Spleen (tissue), 11 donors: ENCODE measurements at regions not wholly inside any gene's neighbourhood (a gene's known extent, or its start where the extent isn't known, plus 50 kb on each side); places are given as distances from the start of the nearest gene placed in this dataset.
"Not testable (repeated sequence)": the region's sequence is repeated elsewhere in the genome, so short reads cannot be mapped to it uniquely, and the experiment has no call there.

Source experiments
- DNase-seq: peaks from one replicate; pipeline ENCODE4 v3.0.0-alpha.2; 2020
- H3K27ac ChIP-seq, 8 donors: fragments of 200-600 bp; sonication (generic) in 7 of 8; 1 replicate in 4 of 8; 2 replicates in 4 of 8; pipeline versions ENCODE4 v1.5.0 to v1.8.0; 2016 to 2021; ENCODE audit warnings: inconsistent platforms in 4 of 8, mild to moderate bottlenecking in 4 of 8, moderate library complexity in 1 of 8
- H3K27me3 ChIP-seq, 7 donors: fragments of 200-600 bp; sonication (generic) in 6 of 7; replicated peaks in 1 of 7; 1 replicate in 4 of 7; 2 replicates in 3 of 7; pipeline versions ENCODE4 v1.5.0 to v1.8.0; 2016 to 2021; ENCODE audit warnings: inconsistent platforms in 3 of 7, mild to moderate bottlenecking in 1 of 7
- H3K36me3 ChIP-seq, 6 donors: fragments of 200-600 bp; sonication (generic) in 5 of 6; 1 replicate in 4 of 6; 2 replicates in 2 of 6; pipeline versions ENCODE4 v1.5.0 to v1.8.0; 2016 to 2021; ENCODE audit warnings: inconsistent platforms in 2 of 6
- H3K4me1 ChIP-seq, 6 donors: fragments of 200-600 bp; sonication (generic) in 5 of 6; 1 replicate in 3 of 6; 2 replicates in 3 of 6; pipeline versions ENCODE4 v1.5.0 to v1.8.0; 2016 to 2021; ENCODE audit warnings: inconsistent platforms in 3 of 6
- H3K4me3 ChIP-seq, 8 donors: fragments of 200-600 bp; sonication (generic) in 7 of 8; 1 replicate in 4 of 8; 2 replicates in 4 of 8; pipeline versions ENCODE4 v1.5.0 to v1.8.0; 2016 to 2021; ENCODE audit warnings: inconsistent platforms in 4 of 8, mild to moderate bottlenecking in 4 of 8, moderate library complexity in 2 of 8
- H3K9me3 ChIP-seq, 8 donors: fragments of 200-600 bp; sonication (generic) in 7 of 8; 1 replicate in 4 of 8; 2 replicates in 4 of 8; pipeline versions ENCODE4 v1.5.0 to v1.8.0; 2016 to 2021; ENCODE audit warnings: inconsistent platforms in 4 of 8
- CTCF ChIP-seq, 11 experiments: fragments of 200-600 bp in 7 of 11; fragments of 450-650 bp in 4 of 11; sonication (generic) in 4 of 11; IDR thresholded peaks in 8 of 11; conservative IDR thresholded peaks in 3 of 11; 1 replicate in 7 of 11; 2 replicates in 4 of 11; pipeline versions ENCODE4 v1.4.0 to v1.8.0; 2016 to 2021; ENCODE audit warnings: antibody characterized with exemption in 11 of 11, inconsistent platforms in 4 of 11, mild to moderate bottlenecking in 1 of 11
- POLR2A ChIP-seq, 3 donors: fragments of 450-650 bp; IDR thresholded peaks; one replicate each; pipeline ENCODE4 v1.5.1; 2017; ENCODE audit warnings: antibody characterized with exemption in 3 of 3, mild to moderate bottlenecking in 1 of 3
- POLR2AphosphoS5 ChIP-seq, 3 donors: sonication (generic); formaldehyde crosslinking; IDR thresholded peaks; one replicate each; pipeline ENCODE4 v1.5.1; 2017; ENCODE audit warnings: antibody characterized with exemption in 3 of 3
- WGBS, 5 donors: extraction: QIAGEN DNeasy Blood & Tissue Kit in 3 of 5; methylation state at CpG; one replicate each; pipeline versions ENCODE4 v1.1.5 to v1.1.7; 2013 to 2018; 5-methylcytosine and 5-hydroxymethylcytosine counted together
- intact Hi-C: fragments of 100-400 bp; cut with DNase I; formaldehyde crosslinking; loops from one replicate; pipeline ENCODE4 v1.15.0; 2023; ENCODE audit warnings: low total_unique reads
- donor health status: healthy with polysubstance abuse.
- donor health status: DM: no; HTN: no; CAD: no; lungs with moderate emphysema.
- donor health status: DM: no; HTN: no; CAD: no.
- donor health status: Bipolar disorder and iron deficiency.
- donor health status: healthy.
- donor health status: DM: no; HTN: no; CAD: no.
- donor health status: DM: yes; HTN: yes; CAD: no.

GRCh38 chr18:25533218-25533617, 181.3 kb upstream of the ZNF521 start:
- TF ChIP-seq POLR2AphosphoS5 (IDR thresholded peaks at IDR 0.05) (no peak), POLR2A (IDR thresholded peaks at IDR 0.05) (no peak), CTCF (IDR thresholded peaks at IDR 0.05 in 8 of 11, conservative IDR thresholded peaks at IDR 0.05 in 3 of 11) (no peak)
- intact Hi-C loops = no loop called here
- Histone ChIP-seq H3K9me3 (peaks cover 0 to 15% (median 8%) of the 10 kb centered on the region in 8 donors), H3K4me1 (no peaks in the 10 kb centered on the region), H3K27ac (no peak overlapping the region), H3K36me3 (no peaks in the 10 kb centered on the region), H3K27me3 (no peaks in the 10 kb centered on the region), H3K4me3 (no peak overlapping the region)
- WGBS, 5 donors = 66 to 74% (median 71%) methylated on average over 4 of the region's 4 CpGs
- DNase-seq = no peak

- Histone ChIP-seq H3K27me3 (no peaks in the 10 kb centered on the region), H3K4me1 (no peaks in the 10 kb centered on the region), H3K36me3 (no peaks in the 10 kb centered on the region), H3K9me3 (peaks cover 0 to 15% (median 8%) of the 10 kb centered on the region in 8 donors), H3K4me3 (no peak overlapping the region), H3K27ac (no peak overlapping the region)
- intact Hi-C loops = no loop called here
- DNase-seq = no peak
- 80 to 94% (median 84%) methylated on average over 3 of the region's 3 CpGs for WGBS, 5 donors
- TF ChIP-seq POLR2A (IDR thresholded peaks at IDR 0.05) (no peak), CTCF (IDR thresholded peaks at IDR 0.05 in 8 of 11, conservative IDR thresholded peaks at IDR 0.05 in 3 of 11) (no peak), POLR2AphosphoS5 (IDR thresholded peaks at IDR 0.05) (no peak)
These were observed 179.2 kb upstream of the ZNF521 start for GRCh38 chr18:25531207-25531606.

GRCh38 chr18:25525789-25526188, 173.8 kb upstream of the ZNF521 start:
- H3K27ac ChIP-seq, H3K36me3 ChIP-seq, H3K27me3 ChIP-seq, H3K4me3 ChIP-seq, H3K4me1 ChIP-seq, H3K9me3 ChIP-seq, DNase-seq, intact Hi-C loops: not testable (repeated sequence)
- WGBS, 5 donors = 22 to 43% (median 26%) methylated on average over 1 of the region's 1 CpG

GRCh38 chr18:25518716-25519053, 166.7 kb upstream of the ZNF521 start:
- no peaks in the 10 kb centered on the region for H3K27me3 ChIP-seq
- H3K36me3 ChIP-seq = no peaks in the 10 kb centered on the region
- TF ChIP-seq POLR2A (IDR thresholded peaks at IDR 0.05) (no peak), CTCF (IDR thresholded peaks at IDR 0.05 in 8 of 11, conservative IDR thresholded peaks at IDR 0.05 in 3 of 11) (no peak), POLR2AphosphoS5 (IDR thresholded peaks at IDR 0.05) (no peak)
- 23 to 38% (median 31%) methylated on average over 3 of the region's 3 CpGs for WGBS, 5 donors
- no peaks in the 10 kb centered on the region for H3K9me3 ChIP-seq
- peaks cover 0 to 16% (median 0%) of the 10 kb centered on the region in 6 donors for H3K4me1 ChIP-seq
- H3K27ac ChIP-seq = peak overlapping the region in 2 of 8 donors; percentile 4 to 52
- no peak for DNase-seq
- intact Hi-C loops = no loop called here
- H3K4me3 ChIP-seq = no peak overlapping the region
